KMS-11 (cell line): ENCODE measurements at regions not wholly inside any gene's neighbourhood (a gene's known extent, or its start where the extent isn't known, plus 50 kb on each side); places are given as distances from the start of the nearest gene placed in this dataset.

Experiments
- H2AFZ ChIP-seq: fragments of 200-600 bp; sonication (generic); 2 replicates; pipeline ENCODE4 v1.6.1; 2016; ENCODE audit warnings: antibody characterized with exemption, mixed run types, low read depth
- H3K27ac ChIP-seq: fragments of 200-600 bp; sonication (generic); 2 replicates; pipeline ENCODE4 v1.6.1; 2016; ENCODE audit warnings: mild to moderate bottlenecking, mixed run types
- H3K27me3 ChIP-seq: fragments of 200-600 bp; sonication (generic); 2 replicates; pipeline ENCODE4 v1.6.1; 2017; ENCODE audit warnings: mild to moderate bottlenecking, low read depth, mixed run types, moderate library complexity; ENCODE audit not compliant: insufficient read depth
- H3K36me3 ChIP-seq: fragments of 200-600 bp; sonication (generic); 2 replicates; pipeline ENCODE4 v1.6.1; 2017; ENCODE audit warnings: mild to moderate bottlenecking, mixed run types; ENCODE audit not compliant: insufficient read depth
- H3K4me1 ChIP-seq: fragments of 200-600 bp; sonication (generic); 2 replicates; pipeline ENCODE4 v1.6.1; 2016; ENCODE audit warnings: mild to moderate bottlenecking, low read depth, mixed run types; ENCODE audit not compliant: poor library complexity, severe bottlenecking
- H3K4me2 ChIP-seq: fragments of 200-600 bp; sonication (generic); 2 replicates; pipeline ENCODE4 v1.7.0; 2016; ENCODE audit warnings: mild to moderate bottlenecking, mixed run types
- H3K4me3 ChIP-seq: fragments of 200-600 bp; sonication (generic); IDR thresholded peaks from 2 replicates; pipeline ENCODE4 v1.6.1; 2017; ENCODE audit warnings: low read depth, low read length, mixed read lengths; ENCODE audit not compliant: insufficient read depth
- H3K79me2 ChIP-seq: fragments of 200-600 bp; sonication (generic); 2 replicates; pipeline ENCODE4 v1.6.1; 2016; ENCODE audit warnings: low read depth, mixed run types; ENCODE audit not compliant: insufficient read depth
- H3K9ac ChIP-seq: fragments of 200-600 bp; sonication (generic); 2 replicates; pipeline ENCODE4 v1.6.1; 2016; ENCODE audit warnings: mild to moderate bottlenecking, mixed run types
- H4K20me1 ChIP-seq: fragments of 200-600 bp; sonication (generic); 2 replicates; pipeline ENCODE4 v1.6.1; 2016; ENCODE audit warnings: mild to moderate bottlenecking, mixed run types; ENCODE audit not compliant: insufficient read depth
- TF ChIP-seq, protein P1 (sequence below): fragments of 200-600 bp; sonication (generic); conservative IDR thresholded peaks from 2 replicates; pipeline ENCODE4 v1.6.1; 2017; ENCODE audit warnings: low read depth, mild to moderate bottlenecking, antibody characterized with exemption, low read length, moderate library complexity, mixed read lengths

DNA sequence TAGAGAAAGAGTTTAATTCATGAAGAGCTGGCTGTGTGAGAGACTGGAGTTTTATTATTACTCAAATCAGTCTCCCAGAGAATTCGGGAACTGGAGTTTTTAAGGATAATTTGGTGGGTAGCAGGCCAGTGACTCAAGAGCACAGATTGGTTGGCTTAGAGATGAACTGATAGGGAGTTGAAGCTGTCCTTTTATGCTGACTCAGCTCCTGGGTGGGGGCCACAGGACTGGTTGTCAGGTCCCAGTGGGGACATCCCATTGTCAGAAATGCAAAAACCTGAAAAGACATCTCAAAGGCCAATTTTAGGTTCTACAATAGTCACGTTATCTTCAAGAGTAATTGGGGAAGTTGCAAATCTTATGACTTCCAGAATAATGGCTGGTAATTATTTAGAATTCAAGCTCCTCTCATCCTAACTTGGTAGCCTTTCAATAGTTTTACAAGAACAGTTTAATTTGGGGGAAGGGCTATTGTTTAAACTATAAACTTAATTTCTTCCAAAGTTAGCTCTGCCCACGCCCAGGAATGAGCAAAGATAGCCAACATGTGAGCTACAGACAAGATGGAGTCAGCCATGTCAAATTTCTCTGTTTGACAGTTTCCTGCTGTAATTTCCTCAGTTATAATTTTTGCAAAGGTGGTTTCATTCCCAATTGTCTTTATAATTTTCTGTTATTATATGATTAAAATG lies 149.4 kb upstream of the SLC39A10 start:
- H3K9ac ChIP-seq: no peak overlapping the region
- H3K27me3 ChIP-seq: no peaks in the 10 kb centered on the region
- H3K4me2 ChIP-seq: no peak overlapping the region
- H3K4me3 ChIP-seq: no peak overlapping the region
- H3K4me1 ChIP-seq: peaks cover 15% of the 10 kb centered on the region
- TF ChIP-seq, protein P1, sequence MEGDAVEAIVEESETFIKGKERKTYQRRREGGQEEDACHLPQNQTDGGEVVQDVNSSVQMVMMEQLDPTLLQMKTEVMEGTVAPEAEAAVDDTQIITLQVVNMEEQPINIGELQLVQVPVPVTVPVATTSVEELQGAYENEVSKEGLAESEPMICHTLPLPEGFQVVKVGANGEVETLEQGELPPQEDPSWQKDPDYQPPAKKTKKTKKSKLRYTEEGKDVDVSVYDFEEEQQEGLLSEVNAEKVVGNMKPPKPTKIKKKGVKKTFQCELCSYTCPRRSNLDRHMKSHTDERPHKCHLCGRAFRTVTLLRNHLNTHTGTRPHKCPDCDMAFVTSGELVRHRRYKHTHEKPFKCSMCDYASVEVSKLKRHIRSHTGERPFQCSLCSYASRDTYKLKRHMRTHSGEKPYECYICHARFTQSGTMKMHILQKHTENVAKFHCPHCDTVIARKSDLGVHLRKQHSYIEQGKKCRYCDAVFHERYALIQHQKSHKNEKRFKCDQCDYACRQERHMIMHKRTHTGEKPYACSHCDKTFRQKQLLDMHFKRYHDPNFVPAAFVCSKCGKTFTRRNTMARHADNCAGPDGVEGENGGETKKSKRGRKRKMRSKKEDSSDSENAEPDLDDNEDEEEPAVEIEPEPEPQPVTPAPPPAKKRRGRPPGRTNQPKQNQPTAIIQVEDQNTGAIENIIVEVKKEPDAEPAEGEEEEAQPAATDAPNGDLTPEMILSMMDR: no peak
- no peak overlapping the region for H2AFZ ChIP-seq
- H3K27ac ChIP-seq: no peak overlapping the region
- H3K36me3 ChIP-seq: no peaks in the 10 kb centered on the region
- H4K20me1 ChIP-seq: no peaks in the 10 kb centered on the region
- no peaks in the 10 kb centered on the region for H3K79me2 ChIP-seq

DNA sequence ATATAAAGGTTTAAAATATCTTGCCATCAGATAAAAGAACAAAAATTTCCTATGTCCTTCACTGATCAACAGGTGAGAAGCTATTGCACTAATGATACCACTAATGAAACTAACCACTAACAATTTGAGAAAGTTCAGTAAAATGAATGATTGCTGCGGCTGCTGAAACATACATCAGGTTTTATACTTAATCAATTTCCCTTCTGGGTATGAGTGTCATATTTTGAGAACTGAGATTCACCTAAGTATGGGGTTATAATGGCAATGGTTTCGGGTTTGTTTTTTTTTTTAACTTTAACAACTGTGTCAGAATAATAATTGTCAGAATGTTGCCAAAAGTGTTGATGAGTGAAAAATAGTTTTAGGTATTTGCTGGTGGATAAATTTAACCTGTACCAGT lies 151.3 kb upstream of the SLC39A10 start:
- Histone ChIP-seq H3K79me2 (no peaks in the 10 kb centered on the region), H3K4me1 (peaks cover 15% of the 10 kb centered on the region), H2AFZ (no peak overlapping the region), H3K27ac (no peak overlapping the region), H3K4me2 (no peak overlapping the region), H4K20me1 (no peaks in the 10 kb centered on the region), H3K27me3 (no peaks in the 10 kb centered on the region), H3K9ac (no peak overlapping the region), H3K4me3 (no peak overlapping the region), H3K36me3 (no peaks in the 10 kb centered on the region)
- TF ChIP-seq, protein P1: no peak

DNA sequence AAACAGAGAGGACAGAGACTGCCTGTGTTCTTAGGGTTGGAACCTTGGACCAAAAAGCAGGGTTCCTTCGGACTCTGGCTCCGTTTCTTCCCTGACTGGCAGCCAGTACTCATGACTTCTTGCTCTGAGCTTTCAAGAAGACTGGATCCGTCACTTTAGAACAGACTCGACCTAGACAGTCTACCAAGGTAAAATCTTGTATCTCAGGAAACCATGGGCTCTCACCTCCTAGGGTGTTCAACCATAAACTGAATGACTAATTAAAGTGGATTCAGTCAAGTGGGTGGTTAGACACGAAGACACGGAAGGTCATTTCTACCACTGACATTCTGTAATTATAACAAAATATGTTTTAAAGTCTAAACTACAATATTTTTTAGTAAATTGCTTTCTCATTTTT lies 153.8 kb upstream of the SLC39A10 start:
- H2AFZ ChIP-seq: no peak overlapping the region
- H3K36me3 ChIP-seq: no peaks in the 10 kb centered on the region
- no peaks in the 10 kb centered on the region for H3K27me3 ChIP-seq
- H3K27ac ChIP-seq: no peak overlapping the region
- no peak overlapping the region for H3K4me3 ChIP-seq
- no peaks in the 10 kb centered on the region for H3K79me2 ChIP-seq
- H3K4me1 ChIP-seq: peaks cover 15% of the 10 kb centered on the region
- no peak overlapping the region for H3K9ac ChIP-seq
- no peak overlapping the region for H3K4me2 ChIP-seq
- TF ChIP-seq, protein P1: no peak
- H4K20me1 ChIP-seq: no peaks in the 10 kb centered on the region

DNA sequence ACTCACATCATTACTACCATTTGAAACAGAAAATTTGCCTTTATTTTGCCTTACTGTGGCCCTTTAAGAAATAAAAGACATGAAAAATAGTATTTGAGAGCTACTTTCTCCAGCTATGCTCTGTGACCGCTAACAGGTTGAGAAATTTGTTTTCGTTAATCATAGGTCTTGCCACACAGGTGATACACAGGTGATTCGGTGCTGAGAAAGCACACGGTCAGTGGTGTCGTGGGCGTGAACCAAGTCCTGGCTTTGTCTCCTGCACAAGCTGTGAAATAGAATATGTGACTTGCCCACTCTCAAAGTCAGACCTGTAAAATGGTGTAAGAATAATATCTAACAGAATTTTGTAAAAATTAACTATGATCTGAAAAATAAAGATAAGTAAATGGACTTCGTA lies 155.3 kb upstream of the SLC39A10 start:
- H3K79me2 ChIP-seq: no peaks in the 10 kb centered on the region
- H3K36me3 ChIP-seq: no peaks in the 10 kb centered on the region
- H4K20me1 ChIP-seq: no peaks in the 10 kb centered on the region
- no peak overlapping the region for H3K27ac ChIP-seq
- no peaks in the 10 kb centered on the region for H3K27me3 ChIP-seq
- no peak overlapping the region for H2AFZ ChIP-seq
- no peak overlapping the region for H3K4me3 ChIP-seq
- no peak overlapping the region for H3K9ac ChIP-seq
- peaks cover 15% of the 10 kb centered on the region for H3K4me1 ChIP-seq
- TF ChIP-seq, protein P1: no peak
- H3K4me2 ChIP-seq: no peak overlapping the region
